GM21723 (cell line): ENCODE measurements at regions not wholly inside any gene's neighbourhood (a gene's known extent, or its start where the extent isn't known, plus 50 kb on each side); places are given as distances from the start of the nearest gene placed in this dataset.

ENCODE experiments used
- ATAC-seq: cut with Tn5 transposase; IDR thresholded peaks from one replicate; pipeline ENCODE4 v1.9.1; 2021; ENCODE audit warnings: mild to moderate bottlenecking, moderate library complexity; ENCODE audit not compliant: unreplicated experiment

GRCh38 chr5:110027527-110028322, 338.0 kb downstream of the MAN2A1 start:
- no peak for ATAC-seq

GRCh38 chr5:110031402-110032140, 341.8 kb downstream of the MAN2A1 start:
- ATAC-seq: no peak

DNA sequence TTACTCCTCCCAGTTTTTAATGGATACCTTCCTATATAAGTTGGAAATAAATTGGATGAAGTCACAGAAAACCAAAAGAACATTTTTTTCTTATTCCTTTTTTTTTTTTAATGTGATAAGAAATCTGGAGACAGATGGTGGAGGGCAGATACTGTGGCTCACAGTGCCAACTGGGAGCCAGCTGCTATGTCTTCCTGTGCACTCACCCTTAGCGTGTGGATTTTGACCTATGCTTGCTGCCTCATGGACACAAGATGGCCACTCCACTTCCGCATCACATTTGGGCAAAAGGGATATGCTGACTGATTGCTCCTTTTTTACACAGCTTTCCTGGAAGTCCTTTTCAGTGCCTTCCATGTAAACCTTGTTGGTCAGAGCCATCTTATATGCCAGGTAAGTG, 342.6 kb downstream of the MAN2A1 start:
- ATAC-seq: no peak

DNA sequence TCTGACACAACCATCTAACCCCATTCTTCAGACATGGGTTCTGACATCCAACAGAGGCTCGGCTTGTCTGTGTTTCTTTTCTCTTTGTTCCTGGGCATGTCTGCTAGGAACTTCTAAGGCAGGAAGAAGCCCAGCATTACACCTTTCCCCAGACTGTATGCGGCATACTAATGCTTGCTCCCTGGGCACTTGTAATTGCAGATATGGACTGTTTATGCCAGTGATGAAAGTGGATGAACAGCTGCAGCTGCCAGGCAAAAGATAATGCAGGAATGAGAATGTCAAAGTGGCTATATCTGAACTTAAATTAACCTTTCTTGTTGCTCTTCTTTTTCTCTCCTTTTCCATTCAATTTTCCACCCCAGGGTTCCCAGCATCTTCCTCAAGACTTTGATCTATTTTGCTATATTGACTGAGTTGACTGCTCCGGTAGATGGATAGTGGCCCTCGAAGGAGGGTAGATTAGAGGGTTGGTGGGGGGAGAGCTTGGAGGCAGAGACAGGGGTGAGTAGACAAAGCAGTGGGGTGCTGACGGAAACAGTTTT, 344.4 kb downstream of the MAN2A1 start:
- ATAC-seq: no peak

- ATAC-seq: no peak
Observed at GRCh38 chr5:110038297-110038997, 348.7 kb downstream of the MAN2A1 start.

DNA sequence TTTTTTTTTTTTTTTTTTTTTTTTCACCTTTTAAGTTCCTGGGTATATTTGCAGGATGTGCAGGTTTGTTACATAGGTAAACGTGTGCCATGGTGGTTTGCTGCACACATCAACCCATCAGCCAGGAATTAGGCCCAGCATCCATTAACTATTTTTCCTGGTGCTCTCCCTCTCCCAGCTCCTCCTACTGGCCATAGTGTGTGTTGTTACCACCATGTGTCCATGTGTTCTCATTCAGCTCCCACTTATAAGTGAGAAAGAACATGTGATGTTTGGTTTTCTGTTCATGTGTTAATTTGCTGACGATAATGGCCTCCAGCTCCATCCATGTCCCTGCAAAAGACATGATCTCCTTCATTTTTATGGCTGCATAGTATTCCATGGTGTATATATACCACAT, 350.5 kb downstream of the MAN2A1 start:
- no peak for ATAC-seq

GRCh38 chr5:110043025-110043424, 353.3 kb downstream of the MAN2A1 start:
- ATAC-seq: no peak

GRCh38 chr5:110045158-110045557, 355.4 kb downstream of the MAN2A1 start:
- no peak for ATAC-seq

DNA sequence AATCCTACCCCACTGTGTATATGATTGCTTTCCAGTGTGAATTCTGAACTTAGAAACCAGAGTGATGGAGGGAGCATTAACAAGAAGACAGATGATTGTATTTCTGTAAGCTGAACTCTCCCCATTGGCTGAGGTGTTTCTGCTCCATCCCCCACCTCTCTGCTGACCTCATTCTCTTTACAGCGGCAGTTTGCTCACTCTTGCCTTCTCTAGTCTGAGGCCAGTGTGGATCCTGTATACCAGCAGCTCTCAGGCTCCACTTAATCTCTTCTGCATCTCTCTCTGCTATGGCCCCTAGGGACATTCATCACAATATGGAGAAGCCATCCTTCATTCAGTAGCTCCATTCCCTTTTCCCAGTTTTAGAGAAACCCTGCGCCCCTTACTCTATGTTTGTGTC, 358.8 kb downstream of the MAN2A1 start:
- ATAC-seq: no peak

GRCh38 chr5:110049816-110050215, 360.1 kb downstream of the MAN2A1 start:
- no peak for ATAC-seq

- no peak for ATAC-seq
Observed at GRCh38 chr5:110050640-110051345, 361.1 kb downstream of the MAN2A1 start.

DNA sequence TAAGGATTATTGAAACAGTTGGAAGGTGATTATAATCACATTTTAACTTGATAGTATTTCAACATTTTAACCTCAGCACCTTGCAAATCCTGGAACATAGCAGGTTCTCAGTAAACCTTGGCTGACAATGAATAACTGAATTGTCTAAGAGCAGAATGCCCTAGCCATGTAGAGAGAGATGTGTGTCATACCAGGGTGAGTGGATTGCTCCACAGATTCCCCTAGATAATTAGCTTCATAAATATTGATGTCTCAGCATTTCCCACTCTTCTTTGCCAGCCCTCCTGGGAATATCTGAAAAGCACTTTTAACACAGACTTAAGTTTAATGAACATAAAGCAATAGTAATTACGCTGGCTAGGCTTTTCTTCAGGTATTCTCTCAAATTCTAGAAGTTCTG, 363.5 kb downstream of the MAN2A1 start:
- no peak for ATAC-seq

GRCh38 chr5:110053824-110054223, 364.1 kb downstream of the MAN2A1 start:
- peak; percentile 37 for ATAC-seq

DNA sequence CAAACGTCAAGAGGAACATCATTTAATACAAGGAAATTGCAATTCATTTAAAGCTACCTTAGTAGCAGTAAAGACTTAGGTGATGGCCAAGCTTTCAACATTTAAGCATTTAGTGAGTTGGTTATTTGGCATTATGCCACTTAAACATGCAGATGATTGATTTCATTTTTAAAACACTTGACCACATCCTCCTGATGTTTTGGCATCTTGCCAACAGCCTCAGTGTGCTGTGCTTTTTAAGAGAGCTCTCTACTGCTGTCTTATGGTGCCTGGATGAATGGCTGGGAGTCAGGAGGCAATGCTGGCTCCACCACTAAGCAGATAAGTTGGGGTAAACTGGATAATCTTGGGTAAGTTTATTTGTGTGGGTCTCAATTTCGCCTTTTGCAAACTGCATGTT, 364.5 kb downstream of the MAN2A1 start:
- ATAC-seq: peak; percentile 74

- ATAC-seq: no peak
Observed at GRCh38 chr5:110055302-110055701, 365.6 kb downstream of the MAN2A1 start.

GRCh38 chr5:110056580-110057114, 366.9 kb downstream of the MAN2A1 start:
- ATAC-seq: no peak

DNA sequence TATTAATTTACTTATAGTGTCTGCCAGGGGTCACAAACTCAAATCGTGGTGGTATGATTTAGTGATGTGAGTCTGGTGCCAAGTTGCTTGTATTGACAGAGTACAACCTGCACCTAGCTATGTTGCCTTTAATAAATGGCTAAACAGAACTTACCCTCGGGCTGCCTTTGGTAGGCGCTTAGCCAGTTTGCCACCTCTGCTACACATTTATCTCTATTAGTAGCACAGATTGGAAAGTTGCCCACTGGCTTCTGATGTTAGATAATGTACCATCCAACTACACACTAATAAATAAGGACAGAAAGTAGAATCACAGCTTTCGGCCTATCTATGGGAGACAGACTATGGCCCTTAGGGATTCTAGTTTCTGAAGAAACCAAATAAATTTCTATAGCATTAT, 368.4 kb downstream of the MAN2A1 start:
- no peak for ATAC-seq

- ATAC-seq: no peak
Observed at GRCh38 chr5:110062246-110062645, 372.5 kb downstream of the MAN2A1 start.

DNA sequence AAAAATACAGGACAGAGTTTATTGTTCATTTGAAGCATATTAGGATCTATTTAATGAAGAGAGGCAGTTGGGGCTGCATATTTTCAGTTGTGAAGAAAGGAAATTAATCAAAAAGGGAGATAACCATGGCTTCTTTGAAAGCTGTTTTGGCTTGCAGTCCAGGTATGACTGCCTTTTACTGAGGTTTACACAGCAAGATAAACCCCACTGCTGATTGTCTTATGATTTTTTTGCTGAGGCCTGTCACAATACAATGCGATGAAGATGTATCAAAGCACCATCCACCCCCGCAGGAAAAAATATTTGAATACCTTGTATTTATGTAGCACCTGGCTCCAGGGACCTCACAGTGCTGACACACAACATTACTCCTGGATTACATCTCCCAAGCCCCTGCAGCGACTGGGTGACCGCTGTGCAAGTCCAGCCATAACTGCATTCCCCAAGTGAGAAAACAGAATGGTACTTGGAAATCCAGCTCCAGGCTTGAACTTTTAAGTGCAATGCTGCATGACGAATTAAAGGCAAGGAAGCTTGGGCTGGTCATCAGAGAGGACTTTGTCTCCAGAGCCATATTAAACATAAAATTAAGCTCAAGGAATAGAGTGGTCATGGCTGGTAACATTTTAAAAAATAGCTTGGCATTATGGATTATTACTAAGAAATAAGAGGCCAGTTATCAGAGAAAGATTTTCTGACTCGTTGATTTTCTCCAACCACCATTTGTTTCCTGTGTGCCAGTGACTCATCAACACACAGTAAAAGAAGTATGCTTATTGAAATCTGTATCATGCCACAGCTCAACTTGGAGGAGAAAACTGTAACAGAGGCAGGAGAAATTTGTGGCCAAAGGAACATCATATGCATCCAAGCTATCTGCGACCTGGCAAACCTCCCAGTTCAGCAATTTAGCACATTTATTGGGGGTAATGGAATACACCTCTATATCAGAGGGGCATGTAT, 374.2 kb downstream of the MAN2A1 start:
- ATAC-seq: no peak
